ENCODE measurements at regions not wholly inside any gene's neighbourhood (a gene's known extent, or its start where the extent isn't known, plus 50 kb on each side); places are given as distances from the start of the nearest gene placed in this dataset.

GRCh38 chr14:76927971-76928700 lies 100.4 kb downstream of the IRF2BPL start:
- Histone ChIP-seq H3K27ac (no peak overlapping the region), H3K9me3 (no peaks in the 10 kb centered on the region), H3K4me1 (peaks cover 12 to 77% (median 48%) of the 10 kb centered on the region in 6 donors), H3K27me3 (replicated peaks in 1 of 7) (no peaks in the 10 kb centered on the region), H3K36me3 (no peaks in the 10 kb centered on the region), H3K4me3 (no peak overlapping the region)
- DNase-seq, result no peak
- TF ChIP-seq CTCF (IDR thresholded peaks at IDR 0.05 in 8 of 11, conservative IDR thresholded peaks at IDR 0.05 in 3 of 11), result no peak
- TF ChIP-seq POLR2A (IDR thresholded peaks at IDR 0.05), result no peak
- no peak for TF ChIP-seq POLR2AphosphoS5 (IDR thresholded peaks at IDR 0.05)
- WGBS, 5 donors, result 83 to 89% (median 86%) methylated on average over 8 of the region's 8 CpGs
- intact Hi-C loops (cut with DNase I; ENCODE audit: low total_unique reads), result no loop called here

- H3K36me3 ChIP-seq, result no peaks in the 10 kb centered on the region
- H3K4me1 ChIP-seq, result peaks cover 12 to 85% (median 52%) of the 10 kb centered on the region in 6 donors
- H3K27me3 ChIP-seq (replicated peaks in 1 of 7), result no peaks in the 10 kb centered on the region
- H3K4me3 ChIP-seq, result no peak overlapping the region
- TF ChIP-seq POLR2AphosphoS5 (IDR thresholded peaks at IDR 0.05) (no peak), POLR2A (IDR thresholded peaks at IDR 0.05) (no peak), CTCF (IDR thresholded peaks at IDR 0.05 in 8 of 11, conservative IDR thresholded peaks at IDR 0.05 in 3 of 11) (no peak)
- peak overlapping the region in 4 of 8 donors; percentile 7 to 57 (median 37) for H3K27ac ChIP-seq
- 20 to 27% (median 23%) methylated on average over 7 of the region's 7 CpGs for WGBS, 5 donors
- DNase-seq, result no peak
- no peaks in the 10 kb centered on the region for H3K9me3 ChIP-seq
- intact Hi-C loops (cut with DNase I; ENCODE audit: low total_unique reads), result no loop called here
These were observed 100.5 kb downstream of the LRRC74A start for GRCh38 chr14:76926521-76927251.

- Histone ChIP-seq H3K27me3 (replicated peaks in 1 of 7) (peaks cover 0 to 6% (median 0%) of the 10 kb centered on the region in 7 donors), H3K27ac (no peak overlapping the region), H3K4me1 (peaks cover 15 to 78% (median 53%) of the 10 kb centered on the region in 6 donors), H3K9me3 (no peaks in the 10 kb centered on the region), H3K36me3 (no peaks in the 10 kb centered on the region), H3K4me3 (no peak overlapping the region)
- no peak for DNase-seq
- intact Hi-C loops (cut with DNase I; ENCODE audit: low total_unique reads), result no loop called here
- WGBS, 5 donors, result 83 to 91% (median 87%) methylated on average over 9 of the region's 9 CpGs
- TF ChIP-seq POLR2A (IDR thresholded peaks at IDR 0.05) (no peak), CTCF (IDR thresholded peaks at IDR 0.05 in 8 of 11, conservative IDR thresholded peaks at IDR 0.05 in 3 of 11) (no peak), POLR2AphosphoS5 (IDR thresholded peaks at IDR 0.05) (no peak)
These were observed 98.9 kb downstream of the LRRC74A start for GRCh38 chr14:76925097-76925441.
